GM20000 (cell line): ENCODE measurements at regions not wholly inside any gene's neighbourhood (a gene's known extent, or its start where the extent isn't known, plus 50 kb on each side); places are given as distances from the start of the nearest gene placed in this dataset.

ENCODE experiments used
- DNase-seq: peaks from one replicate; pipeline ENCODE4 v3.0.0; 2012; ENCODE audit warnings: low spot score
- CTCF ChIP-seq: IDR thresholded peaks from 2 replicates; pipeline ENCODE4 v1.5.1; 2012; ENCODE audit warnings: mild to moderate bottlenecking, control low read depth; ENCODE audit errors: extremely low read depth, missing control alignments

- TF ChIP-seq CTCF: no peak
- no peak for DNase-seq
Observed at GRCh38 chr1:47629201-47629600, 191.4 kb downstream of the FOXD2 start.

GRCh38 chr1:47630346-47630745, 192.5 kb downstream of the FOXD2 start:
- TF ChIP-seq CTCF: no peak
- no peak for DNase-seq

- TF ChIP-seq CTCF: no peak
- no peak for DNase-seq
Observed at GRCh38 chr1:47631411-47631995, 193.7 kb downstream of the FOXD2 start.

- DNase-seq: no peak
- no peak for TF ChIP-seq CTCF
Observed at GRCh38 chr1:47635111-47635510, 197.3 kb downstream of the FOXD2 start.

GRCh38 chr1:47635597-47635996, 197.8 kb downstream of the FOXD2 start:
- DNase-seq: no peak
- no peak for TF ChIP-seq CTCF

GRCh38 chr1:47637111-47637685, 199.4 kb downstream of the FOXD2 start:
- no peak for DNase-seq

GRCh38 chr1:47638240-47638639, 200.4 kb downstream of the FOXD2 start:
- no peak for DNase-seq
- TF ChIP-seq CTCF: no peak

More at GRCh38 chr1:47637111-47637685, 199.4 kb downstream of the FOXD2 start:
- TF ChIP-seq CTCF: no peak
